Colonic mucosa (tissue), 4 donors: ENCODE measurements at regions not wholly inside any gene's neighbourhood (a gene's known extent, or its start where the extent isn't known, plus 50 kb on each side); places are given as distances from the start of the nearest gene placed in this dataset.

Experiments
- DNase-seq: peaks from one replicate; pipeline ENCODE4 v3.0.0-alpha.2; 2020
- H3K27ac ChIP-seq: fragments of 200-600 bp; one replicate; pipeline ENCODE4 v1.8.0; 2021
- H3K27me3 ChIP-seq: fragments of 200-600 bp; one replicate; pipeline ENCODE4 v1.8.0; 2021
- H3K36me3 ChIP-seq: fragments of 200-600 bp; one replicate; pipeline ENCODE4 v1.8.0; 2021
- H3K4me1 ChIP-seq: fragments of 200-600 bp; one replicate; pipeline ENCODE4 v1.8.0; 2021; ENCODE audit warnings: mild to moderate bottlenecking
- H3K4me3 ChIP-seq: fragments of 200-600 bp; one replicate; pipeline ENCODE4 v1.8.0; 2021
- H3K9ac ChIP-seq, 2 donors: one replicate each; pipeline ENCODE4 v1.7.0; 2013; ENCODE audit warnings: control low read depth in 2 of 2, low read depth in 2 of 2, low read length in 2 of 2
- H3K9me3 ChIP-seq: fragments of 200-600 bp; one replicate; pipeline ENCODE4 v1.8.0; 2021
- CTCF ChIP-seq: fragments of 200-600 bp; IDR thresholded peaks from one replicate; pipeline ENCODE4 v1.8.0; 2022; ENCODE audit warnings: antibody characterized with exemption, mild to moderate bottlenecking
- intact Hi-C: fragments of 100-400 bp; cut with DNase I; formaldehyde crosslinking; loops from one replicate; pipeline ENCODE4 v1.14.1; 2022
- donor health status: healthy.
- donor health status: DM: no; HTN: no; CAD: no.
- donor health status: DM: no; HTN: no; CAD: no.

GRCh38 chr5:105695941-105696340 is 1974.8 kb downstream of the EFNA5 start:
- Histone ChIP-seq H3K4me3 (no peak overlapping the region), H3K9me3 (no peaks in the 10 kb centered on the region), H3K27ac (no peak overlapping the region), H3K36me3 (no peaks in the 10 kb centered on the region), H3K9ac (no peak overlapping the region), H3K4me1 (no peaks in the 10 kb centered on the region), H3K27me3 (no peaks in the 10 kb centered on the region)
- intact Hi-C loops = no loop called here
- TF ChIP-seq CTCF = no peak
- no peak for DNase-seq

- TF ChIP-seq CTCF = no peak
- Histone ChIP-seq H3K36me3 (no peaks in the 10 kb centered on the region), H3K27ac (no peak overlapping the region), H3K4me1 (no peaks in the 10 kb centered on the region), H3K4me3 (no peak overlapping the region), H3K9ac (no peak overlapping the region), H3K9me3 (no peaks in the 10 kb centered on the region), H3K27me3 (no peaks in the 10 kb centered on the region)
- intact Hi-C loops = no loop called here
- DNase-seq = no peak
Observed at GRCh38 chr5:105689596-105689995, 1981.1 kb downstream of the EFNA5 start.

- Histone ChIP-seq H3K4me1 (no peaks in the 10 kb centered on the region), H3K9ac (no peak overlapping the region), H3K36me3 (no peaks in the 10 kb centered on the region), H3K27ac (no peak overlapping the region), H3K4me3 (no peak overlapping the region), H3K9me3 (no peaks in the 10 kb centered on the region), H3K27me3 (no peaks in the 10 kb centered on the region)
- intact Hi-C loops = no loop called here
- no peak for TF ChIP-seq CTCF
- no peak for DNase-seq
Observed at GRCh38 chr5:105688227-105688792, 1982.4 kb downstream of the EFNA5 start.

GRCh38 chr5:105687493-105687892 is 1983.2 kb downstream of the EFNA5 start:
- H3K4me1 ChIP-seq = no peaks in the 10 kb centered on the region
- no peak overlapping the region for H3K4me3 ChIP-seq
- no peak overlapping the region for H3K27ac ChIP-seq
- no peak for TF ChIP-seq CTCF
- H3K9ac ChIP-seq = no peak overlapping the region
- no peaks in the 10 kb centered on the region for H3K9me3 ChIP-seq
- no peaks in the 10 kb centered on the region for H3K36me3 ChIP-seq
- no peak for DNase-seq
- intact Hi-C loops = no loop called here
- H3K27me3 ChIP-seq = no peaks in the 10 kb centered on the region

GRCh38 chr5:105685884-105686283 is 1984.9 kb downstream of the EFNA5 start:
- intact Hi-C loops = no loop called here
- Histone ChIP-seq H3K9me3 (no peaks in the 10 kb centered on the region), H3K27ac (no peak overlapping the region)

More at GRCh38 chr5:105685884-105686283, 1984.9 kb downstream of the EFNA5 start:
- no peak for DNase-seq
- Histone ChIP-seq H3K27me3 (no peaks in the 10 kb centered on the region), H3K4me3 (no peak overlapping the region), H3K36me3 (no peaks in the 10 kb centered on the region), H3K9ac (no peak overlapping the region), H3K4me1 (no peaks in the 10 kb centered on the region)
- TF ChIP-seq CTCF = no peak
